HepG2 (cell line): ENCODE measurements at regions not wholly inside any gene's neighbourhood (a gene's known extent, or its start where the extent isn't known, plus 50 kb on each side); places are given as distances from the start of the nearest gene placed in this dataset.

Source experiments
- ESRRA ChIP-seq: sonication (generic); formaldehyde crosslinking; IDR thresholded peaks from 2 replicates; pipeline ENCODE4 v1.5.1; 2020; ENCODE audit warnings: mild to moderate bottlenecking, low read depth, missing genetic modification reagents
- HNRNPK ChIP-seq: fragments of 200-400 bp; formaldehyde crosslinking; IDR thresholded peaks from 2 replicates; pipeline ENCODE4 v1.6.1; 2018; ENCODE audit warnings: low read length, low read depth, moderate library complexity, mild to moderate bottlenecking; ENCODE audit not compliant: poor library complexity, severe bottlenecking
- KIAA2018 ChIP-seq: sonication (generic); formaldehyde crosslinking; IDR thresholded peaks from 2 replicates; pipeline ENCODE4 v1.5.0; 2020; ENCODE audit warnings: mild to moderate bottlenecking, missing genetic modification reagents, borderline replicate concordance
- SP2 ChIP-seq: sonication (generic); formaldehyde crosslinking; IDR thresholded peaks from 2 replicates; pipeline ENCODE4 v1.5.1; 2020; ENCODE audit warnings: mild to moderate bottlenecking, missing genetic modification reagents
- ZNF800 ChIP-seq: sonication (generic); formaldehyde crosslinking; IDR thresholded peaks from 2 replicates; pipeline ENCODE4 v1.4.0; 2020; ENCODE audit warnings: missing genetic modification reagents

- no peak for TF ChIP-seq KIAA2018 (CRISPR knock-in tag)
- no peak for TF ChIP-seq ZNF800 (CRISPR knock-in tag)
- no peak for TF ChIP-seq HNRNPK
- TF ChIP-seq SP2 = no peak
- TF ChIP-seq ESRRA (CRISPR knock-in tag) = no peak
These were observed 119.5 kb upstream of the ANKRD1 start (continued) for GRCh38 chr10:91040343-91040742.
